ENCODE measurements at regions not wholly inside any gene's neighbourhood (a gene's known extent, or its start where the extent isn't known, plus 50 kb on each side); places are given as distances from the start of the nearest gene placed in this dataset.

DNA sequence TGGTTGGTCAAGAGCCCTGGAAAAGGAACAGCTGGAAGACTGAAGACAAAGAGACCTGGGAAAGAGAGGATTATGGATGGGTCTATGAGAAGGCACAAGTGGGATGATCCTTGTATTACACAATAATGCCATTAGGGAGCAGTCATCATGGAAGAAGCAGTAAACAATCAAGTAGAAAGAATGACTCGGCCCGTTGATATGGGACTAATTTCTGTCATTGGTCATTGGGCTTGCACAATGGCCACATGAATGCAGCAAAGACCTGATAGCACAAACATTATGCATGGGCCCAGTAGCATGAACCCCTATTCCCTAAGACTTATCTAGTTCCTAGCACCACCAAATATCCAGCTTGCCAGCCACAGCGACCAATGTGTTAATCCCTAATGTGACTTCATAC, 390.3 kb upstream of the ZNF507 start:
- intact Hi-C loops (cut with DNase I) = no loop called here
- DNase-seq (ENCODE audit: extremely low spot score in 2 of 2) = no peak

GRCh38 chr19:31955884-31956283, 389.5 kb upstream of the ZNF507 start:
- Histone ChIP-seq H3K27ac (no peak overlapping the region), H3K9me3 (no peaks in the 10 kb centered on the region), H3K27me3 (no peaks in the 10 kb centered on the region), H3K36me3 (no peaks in the 10 kb centered on the region), H3K4me3 (no peak overlapping the region), H3K4me1 (no peaks in the 10 kb centered on the region)
- intact Hi-C loops (cut with DNase I) = no loop called here
- no peak for DNase-seq (ENCODE audit: extremely low spot score in 2 of 2)
- TF ChIP-seq POLR2A (IDR thresholded peaks at IDR 0.05) (no peak), CTCF (IDR thresholded peaks at IDR 0.05) (no peak), POLR2AphosphoS5 (IDR thresholded peaks at IDR 0.05; ENCODE audit: insufficient read depth in 1 of 2, low read depth in 1 of 2) (no peak)

More for the DNA sequence above, 390.3 kb upstream of the ZNF507 start:
- Histone ChIP-seq H3K4me1 (no peaks in the 10 kb centered on the region), H3K4me3 (no peak overlapping the region), H3K36me3 (no peaks in the 10 kb centered on the region), H3K27ac (no peak overlapping the region), H3K27me3 (no peaks in the 10 kb centered on the region), H3K9me3 (no peaks in the 10 kb centered on the region)
- TF ChIP-seq POLR2A (IDR thresholded peaks at IDR 0.05) (no peak), POLR2AphosphoS5 (IDR thresholded peaks at IDR 0.05; ENCODE audit: insufficient read depth in 1 of 2, low read depth in 1 of 2) (no peak), CTCF (IDR thresholded peaks at IDR 0.05) (no peak)

DNA sequence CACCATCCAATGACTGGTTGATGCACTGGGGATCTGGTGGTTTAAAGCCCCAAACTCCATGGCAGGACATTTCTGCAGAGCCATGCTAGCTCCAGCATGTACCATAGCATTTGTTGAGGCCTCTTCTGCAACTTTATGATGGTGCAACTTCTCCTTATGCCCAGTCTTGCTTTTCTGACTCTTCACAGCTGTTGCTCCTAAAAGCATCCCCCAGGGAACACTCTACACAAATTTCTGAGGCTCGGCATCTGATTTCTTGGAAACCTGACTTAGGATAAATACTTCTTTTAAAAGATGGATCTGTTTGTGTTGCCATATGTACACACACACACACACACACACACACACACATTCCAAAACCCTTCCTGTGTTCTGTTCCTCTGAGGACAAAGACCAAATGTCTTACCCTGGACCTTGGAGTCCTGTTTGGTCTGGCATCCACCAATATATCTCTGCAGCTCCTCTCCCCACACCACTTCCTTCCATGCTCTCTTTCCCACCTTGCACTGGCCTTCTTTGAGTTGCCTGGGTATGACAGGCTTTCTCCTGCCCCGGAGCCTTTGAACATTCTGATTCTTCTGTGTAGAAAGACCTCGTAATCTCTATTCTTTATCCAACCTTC, 388.5 kb upstream of the ZNF507 start:
- Histone ChIP-seq H3K36me3 (no peaks in the 10 kb centered on the region), H3K9me3 (no peaks in the 10 kb centered on the region), H3K4me3 (no peak overlapping the region), H3K27ac (no peak overlapping the region), H3K4me1 (no peaks in the 10 kb centered on the region), H3K27me3 (no peaks in the 10 kb centered on the region)
- DNase-seq (ENCODE audit: extremely low spot score in 2 of 2) = no peak
- intact Hi-C loops (cut with DNase I) = no loop called here
- no peak for TF ChIP-seq POLR2AphosphoS5 (IDR thresholded peaks at IDR 0.05; ENCODE audit: insufficient read depth in 1 of 2, low read depth in 1 of 2)
- no peak for TF ChIP-seq CTCF (IDR thresholded peaks at IDR 0.05)
- no peak for TF ChIP-seq POLR2A (IDR thresholded peaks at IDR 0.05)

- no peaks in the 10 kb centered on the region for H3K9me3 ChIP-seq
- no peaks in the 10 kb centered on the region for H3K36me3 ChIP-seq
- no peaks in the 10 kb centered on the region for H3K4me1 ChIP-seq
- intact Hi-C loops (cut with DNase I) = no loop called here
- no peak for DNase-seq (ENCODE audit: extremely low spot score in 2 of 2)
- no peak overlapping the region for H3K27ac ChIP-seq
- TF ChIP-seq CTCF (IDR thresholded peaks at IDR 0.05) = no peak
- TF ChIP-seq POLR2A (IDR thresholded peaks at IDR 0.05) = no peak
- no peak for TF ChIP-seq POLR2AphosphoS5 (IDR thresholded peaks at IDR 0.05; ENCODE audit: insufficient read depth in 1 of 2, low read depth in 1 of 2)
- H3K27me3 ChIP-seq = no peaks in the 10 kb centered on the region
- no peak overlapping the region for H3K4me3 ChIP-seq
Observed at GRCh38 chr19:31957711-31958110, 387.7 kb upstream of the ZNF507 start.

DNA sequence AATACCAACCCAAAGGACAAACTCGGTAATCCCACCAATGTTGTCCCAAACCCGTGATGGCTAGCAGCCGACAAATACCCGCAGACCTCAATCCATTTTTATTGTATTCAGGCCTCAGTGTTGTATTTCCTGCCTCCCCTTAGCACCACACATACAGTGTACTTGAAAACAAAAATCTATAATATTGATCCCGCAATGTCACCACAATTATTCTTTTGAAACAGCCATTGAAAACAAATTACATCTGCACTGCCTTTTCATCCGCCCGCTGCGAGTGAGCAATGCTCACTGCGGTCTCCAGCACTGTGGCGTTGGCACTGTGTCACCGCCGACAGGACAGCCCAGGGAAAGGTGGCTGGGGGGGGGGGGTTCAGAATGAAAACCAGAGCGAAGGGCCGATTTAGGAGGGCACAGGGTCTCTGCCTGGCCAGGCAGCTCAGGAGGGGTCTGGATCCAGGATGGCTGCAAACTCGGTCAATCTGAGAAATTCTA, 385.8 kb upstream of the ZNF507 start:
- H3K4me1 ChIP-seq = no peaks in the 10 kb centered on the region
- no peak overlapping the region for H3K27ac ChIP-seq
- no peak overlapping the region for H3K4me3 ChIP-seq
- H3K9me3 ChIP-seq = no peaks in the 10 kb centered on the region
- no peak for DNase-seq (ENCODE audit: extremely low spot score in 2 of 2)
- no peaks in the 10 kb centered on the region for H3K36me3 ChIP-seq
- no peaks in the 10 kb centered on the region for H3K27me3 ChIP-seq
- intact Hi-C loops (cut with DNase I) = no loop called here
- no peak for TF ChIP-seq POLR2A (IDR thresholded peaks at IDR 0.05)
- TF ChIP-seq POLR2AphosphoS5 (IDR thresholded peaks at IDR 0.05; ENCODE audit: insufficient read depth in 1 of 2, low read depth in 1 of 2) = no peak
- TF ChIP-seq CTCF (IDR thresholded peaks at IDR 0.05) = no peak
